SH-SY5Y (cell line): ENCODE measurements at regions not wholly inside any gene's neighbourhood (a gene's known extent, or its start where the extent isn't known, plus 50 kb on each side); places are given as distances from the start of the nearest gene placed in this dataset.

Source experiments
- GATA2 ChIP-seq: IDR thresholded peaks from 2 replicates; pipeline ENCODE4 v1.6.1; 2011; ENCODE audit warnings: mild to moderate bottlenecking, low read depth, low read length
- GATA3 ChIP-seq: IDR thresholded peaks from 2 replicates; pipeline ENCODE4 v1.6.1; 2011; ENCODE audit warnings: low read depth, mild to moderate bottlenecking, low read length, moderate library complexity

DNA sequence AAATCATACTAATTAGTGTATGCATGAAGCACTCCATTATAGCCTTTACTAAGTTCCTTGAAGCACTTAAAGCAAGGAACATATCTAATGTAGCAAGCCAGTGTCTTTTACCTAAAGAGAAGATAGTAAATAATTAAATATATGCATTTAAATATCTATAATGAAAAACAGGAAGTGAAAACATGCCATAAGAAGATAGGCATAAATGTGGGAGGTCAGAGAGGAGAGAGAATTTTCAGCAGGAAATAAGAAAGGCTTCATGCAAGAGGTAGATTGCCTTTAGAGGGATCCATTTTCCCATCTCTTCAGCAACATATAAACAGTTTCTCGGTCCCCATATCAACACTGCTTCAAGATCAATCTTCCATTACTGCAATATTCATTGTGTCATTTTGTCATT, 599.8 kb downstream of the FRK start:
- TF ChIP-seq GATA2, result no peak
- no peak for TF ChIP-seq GATA3
